Gastroesophageal sphincter (tissue), 3 donors: ENCODE measurements at regions not wholly inside any gene's neighbourhood (a gene's known extent, or its start where the extent isn't known, plus 50 kb on each side); places are given as distances from the start of the nearest gene placed in this dataset.

ENCODE experiments used
- POLR2A ChIP-seq, 2 donors: fragments of 450-650 bp; IDR thresholded peaks; one replicate each; pipeline ENCODE4 v1.6.1; 2017; ENCODE audit warnings: antibody characterized with exemption in 2 of 2, mild to moderate bottlenecking in 2 of 2, moderate library complexity in 1 of 2
- TF ChIP-seq, protein P1 (sequence below), 4 experiments: fragments of 200-600 bp in 2 of 4; fragments of 450-650 bp in 2 of 4; sonication (generic) in 1 of 4; IDR thresholded peaks; one replicate each; pipeline ENCODE4 v1.5.1; 2017 to 2019; ENCODE audit warnings: antibody characterized with exemption in 4 of 4, mild to moderate bottlenecking in 2 of 4, moderate library complexity in 2 of 4

DNA sequence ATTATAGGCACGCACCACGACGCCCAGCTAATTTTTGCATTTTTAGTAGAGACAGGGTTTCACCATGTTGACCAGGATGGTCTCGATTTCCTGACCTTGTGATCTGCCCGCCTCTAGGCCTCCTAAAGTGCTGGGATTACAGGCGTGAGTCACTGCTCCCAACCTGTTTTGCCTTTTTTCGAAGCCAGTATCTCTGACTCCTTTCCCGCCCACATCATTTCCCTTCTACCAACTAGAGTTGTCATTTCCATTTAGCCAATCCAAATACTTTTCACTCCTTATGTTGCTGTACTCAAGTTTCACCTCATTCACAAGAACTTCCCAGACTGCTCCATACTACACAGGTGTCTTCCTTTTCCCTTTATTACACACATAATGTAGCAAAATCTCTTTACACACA lies 502.6 kb upstream of the CDH6 start:
- TF ChIP-seq, protein P1, sequence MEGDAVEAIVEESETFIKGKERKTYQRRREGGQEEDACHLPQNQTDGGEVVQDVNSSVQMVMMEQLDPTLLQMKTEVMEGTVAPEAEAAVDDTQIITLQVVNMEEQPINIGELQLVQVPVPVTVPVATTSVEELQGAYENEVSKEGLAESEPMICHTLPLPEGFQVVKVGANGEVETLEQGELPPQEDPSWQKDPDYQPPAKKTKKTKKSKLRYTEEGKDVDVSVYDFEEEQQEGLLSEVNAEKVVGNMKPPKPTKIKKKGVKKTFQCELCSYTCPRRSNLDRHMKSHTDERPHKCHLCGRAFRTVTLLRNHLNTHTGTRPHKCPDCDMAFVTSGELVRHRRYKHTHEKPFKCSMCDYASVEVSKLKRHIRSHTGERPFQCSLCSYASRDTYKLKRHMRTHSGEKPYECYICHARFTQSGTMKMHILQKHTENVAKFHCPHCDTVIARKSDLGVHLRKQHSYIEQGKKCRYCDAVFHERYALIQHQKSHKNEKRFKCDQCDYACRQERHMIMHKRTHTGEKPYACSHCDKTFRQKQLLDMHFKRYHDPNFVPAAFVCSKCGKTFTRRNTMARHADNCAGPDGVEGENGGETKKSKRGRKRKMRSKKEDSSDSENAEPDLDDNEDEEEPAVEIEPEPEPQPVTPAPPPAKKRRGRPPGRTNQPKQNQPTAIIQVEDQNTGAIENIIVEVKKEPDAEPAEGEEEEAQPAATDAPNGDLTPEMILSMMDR (IDR thresholded peaks at IDR 0.05) = no peak
- TF ChIP-seq POLR2A (IDR thresholded peaks at IDR 0.05) = no peak
